HG02970 (cell line): ENCODE measurements at regions not wholly inside any gene's neighbourhood (a gene's known extent, or its start where the extent isn't known, plus 50 kb on each side); places are given as distances from the start of the nearest gene placed in this dataset.

Experiments
- ATAC-seq: cut with Tn5 transposase; IDR thresholded peaks from one replicate; pipeline ENCODE4 v1.9.1; 2021; ENCODE audit warnings: mild to moderate bottlenecking, moderate library complexity, moderate number of reproducible peaks; ENCODE audit not compliant: unreplicated experiment, low FRiP score

DNA sequence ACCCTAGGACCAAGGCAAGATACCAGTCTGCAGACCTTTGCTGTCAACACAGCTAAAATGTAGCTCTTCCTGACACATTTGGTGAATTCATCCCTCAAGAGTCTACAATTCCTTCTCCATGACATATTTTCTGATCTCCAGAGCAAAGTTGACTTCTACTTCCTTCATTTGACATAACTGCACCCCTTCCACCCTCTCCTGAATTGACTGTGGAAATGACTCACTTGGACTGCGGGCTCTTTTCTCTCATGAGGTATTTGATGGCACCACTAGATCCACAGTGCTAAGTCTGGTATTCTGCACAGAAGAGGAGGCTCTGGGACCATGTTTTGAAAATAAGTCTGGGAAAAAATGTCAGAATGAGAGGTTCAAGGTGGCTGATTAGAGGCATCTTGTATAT lies 338.4 kb upstream of the TRPC7 start:
- ATAC-seq: no peak

DNA sequence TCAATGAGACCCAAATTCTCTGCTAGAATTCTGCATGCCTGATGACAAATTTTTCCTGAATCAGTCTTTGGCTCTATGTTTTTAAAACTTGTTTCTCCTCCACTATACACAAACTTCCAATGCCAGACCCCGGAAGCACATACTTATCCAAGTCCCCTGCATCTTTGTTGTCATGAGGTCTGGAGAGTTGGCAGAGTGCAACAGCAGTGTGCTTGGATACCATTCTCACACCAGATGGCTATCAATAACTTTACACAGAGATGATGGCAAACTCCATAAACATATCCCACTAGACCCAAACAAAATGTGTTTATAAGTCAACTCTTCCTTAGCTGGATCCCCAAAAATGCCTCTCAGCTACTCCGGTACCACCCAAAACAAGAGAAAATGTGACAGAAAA lies 337.7 kb upstream of the TRPC7 start:
- ATAC-seq: no peak

DNA sequence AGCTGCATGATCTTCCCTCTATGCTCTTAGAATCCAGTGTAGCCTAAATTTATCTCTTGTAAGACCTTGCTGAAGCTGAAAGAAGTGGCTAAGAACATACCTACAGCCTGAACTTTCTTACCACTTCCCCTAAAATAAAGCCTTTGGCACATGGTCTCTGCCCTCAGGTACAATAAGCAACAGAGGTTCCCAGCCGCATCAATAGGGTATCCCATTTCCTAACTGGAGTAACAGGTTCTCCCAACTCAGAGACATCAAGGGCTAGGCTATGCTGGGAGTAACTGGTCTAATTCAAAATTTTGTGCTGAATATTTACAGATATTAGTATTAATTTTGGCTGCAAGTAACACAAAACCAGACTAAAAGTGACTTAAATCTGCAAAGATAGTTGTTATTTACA lies 335.8 kb upstream of the TRPC7 start:
- no peak for ATAC-seq

DNA sequence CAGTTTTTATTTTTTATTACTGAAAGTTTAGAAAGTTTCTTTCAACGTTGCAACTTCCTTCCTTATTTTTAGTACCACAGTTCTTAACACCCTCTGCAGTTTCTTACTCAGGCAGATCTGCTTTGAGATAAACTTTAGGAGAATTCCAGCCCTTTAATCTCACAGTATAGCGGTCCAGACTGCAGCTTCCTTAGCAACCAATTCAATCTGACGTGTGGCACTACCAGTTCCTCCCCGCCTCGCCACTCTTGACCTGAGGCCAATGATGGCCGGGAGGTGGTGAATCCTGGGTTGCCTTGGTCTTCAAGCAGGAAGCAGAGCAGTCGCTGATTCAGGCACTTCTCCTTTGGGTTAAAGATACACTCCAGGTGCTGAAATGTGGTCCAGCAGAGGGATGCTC lies 334.3 kb upstream of the TRPC7 start:
- ATAC-seq: no peak

DNA sequence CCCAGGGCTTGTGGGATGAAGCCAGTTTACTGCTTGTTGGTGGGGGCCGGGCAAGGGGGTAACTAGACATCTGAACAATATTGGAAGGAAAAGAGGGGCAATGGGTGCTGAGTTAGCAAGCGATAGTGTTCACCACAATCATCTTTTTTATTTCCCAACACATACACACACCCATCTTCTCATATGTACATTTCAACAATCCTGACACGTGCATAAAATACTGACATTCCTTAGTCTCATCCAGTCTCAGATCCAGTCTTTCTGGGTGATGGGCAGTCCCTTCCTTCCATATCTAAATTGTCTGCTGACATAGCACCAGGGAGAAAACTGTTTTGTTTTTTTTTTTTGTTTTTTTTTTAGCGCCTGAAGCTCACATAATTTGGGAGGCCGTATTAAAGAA lies 333.6 kb upstream of the TRPC7 start:
- no peak for ATAC-seq

DNA sequence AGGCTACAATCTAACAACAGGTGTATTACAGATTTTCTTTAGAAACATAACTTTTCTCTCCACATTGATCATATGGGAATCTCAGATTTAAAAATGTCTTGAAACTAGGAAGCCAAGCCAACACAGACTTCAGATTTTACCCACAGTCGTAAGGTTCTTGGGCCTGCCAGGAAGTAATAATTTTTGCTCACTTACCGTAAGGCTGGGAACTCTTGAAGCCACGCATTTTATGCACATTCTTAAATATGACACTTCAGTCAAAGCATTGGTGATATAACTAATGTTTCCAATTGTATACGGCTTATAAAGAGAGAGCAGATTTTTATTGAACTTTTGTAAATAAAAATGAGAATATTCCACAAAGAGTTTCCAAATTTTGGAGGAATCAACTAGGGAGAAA lies 328.9 kb upstream of the TRPC7 start:
- no peak for ATAC-seq

DNA sequence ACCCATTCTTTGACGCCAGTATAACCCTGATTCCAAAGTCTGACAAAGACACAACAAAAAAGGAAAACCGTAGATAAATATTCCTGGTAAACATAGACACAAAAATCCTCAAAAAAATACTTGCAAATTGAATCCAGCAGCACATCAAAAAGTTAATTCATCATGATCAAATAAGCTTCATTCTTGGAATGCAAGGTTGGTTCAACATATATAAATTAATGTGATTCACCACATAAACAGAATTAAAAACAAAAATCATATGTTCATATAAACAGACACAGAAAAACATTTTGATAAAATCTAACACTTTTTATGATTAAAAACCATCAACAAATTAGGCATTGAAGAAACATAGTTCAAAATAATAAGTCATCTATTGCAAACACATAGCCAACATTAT lies 324.2 kb upstream of the TRPC7 start:
- no peak for ATAC-seq

DNA sequence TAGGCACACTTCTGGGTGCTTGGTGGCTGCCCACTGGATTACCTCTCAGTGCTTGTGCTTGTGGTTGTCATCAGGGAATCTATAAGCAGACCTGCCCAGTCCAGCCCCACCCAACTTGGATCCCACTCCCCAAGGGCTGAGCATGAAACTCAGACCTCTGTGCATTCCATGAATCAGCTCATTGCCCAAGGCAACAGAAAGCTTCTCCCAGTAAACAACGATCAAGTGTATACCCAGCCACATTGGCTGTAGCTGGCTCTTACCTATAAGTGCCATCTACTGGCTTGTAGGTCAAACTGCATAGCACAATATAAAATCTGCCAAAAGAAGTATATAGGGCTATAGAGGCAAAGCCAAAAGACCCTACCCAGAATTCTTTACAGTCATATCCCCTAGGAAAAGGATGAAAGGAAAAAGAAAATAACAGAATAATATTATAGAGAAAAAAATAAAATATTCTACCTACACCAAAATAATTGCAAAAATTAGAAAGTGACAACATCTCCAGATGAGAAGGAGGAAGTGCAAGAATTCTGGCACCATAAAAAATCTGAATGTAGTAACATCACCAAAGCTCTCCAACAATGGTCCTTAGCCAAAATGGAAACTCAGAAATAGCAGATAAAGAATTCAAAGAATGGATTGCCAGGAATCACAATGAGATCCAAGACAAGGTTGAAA lies 321.0 kb upstream of the TRPC7 start:
- ATAC-seq: no peak

DNA sequence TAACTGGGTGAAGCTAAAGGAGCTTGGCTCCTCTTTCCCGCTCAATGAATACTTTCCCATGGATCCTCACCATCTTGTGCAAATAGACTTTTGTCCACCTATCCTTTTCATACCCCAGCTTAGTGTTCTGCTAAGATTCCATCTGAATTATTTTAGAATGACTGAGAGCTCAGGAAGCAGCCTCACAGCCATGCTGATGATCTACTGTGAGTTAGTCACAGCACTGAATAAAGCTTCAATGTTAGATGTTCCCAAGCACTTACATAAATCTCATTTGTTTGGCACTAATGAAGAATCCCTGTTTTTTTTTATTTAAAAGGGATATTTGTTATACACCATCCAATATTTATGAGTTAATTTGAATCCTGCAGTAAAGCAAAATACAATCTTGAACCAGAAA lies 317.6 kb upstream of the TRPC7 start:
- no peak for ATAC-seq

DNA sequence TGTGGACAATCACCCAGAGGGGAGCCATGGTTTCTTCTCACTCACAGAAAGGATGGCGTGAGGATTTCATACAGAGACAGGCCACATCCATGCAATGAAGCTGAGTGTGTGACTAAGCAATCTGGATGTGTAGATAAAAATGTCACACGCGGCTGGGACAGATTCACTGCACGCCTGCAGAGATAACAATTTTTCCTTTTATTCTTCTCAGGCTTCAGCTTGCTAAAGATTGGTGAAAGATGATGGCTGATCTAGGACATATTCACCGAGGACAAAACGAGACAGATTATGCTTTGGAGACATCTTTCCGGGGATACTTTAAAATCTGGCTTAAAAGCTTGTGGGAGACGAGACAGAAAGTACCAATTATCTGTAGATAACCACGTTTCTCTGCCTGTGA lies 313.9 kb upstream of the TRPC7 start:
- no peak for ATAC-seq

DNA sequence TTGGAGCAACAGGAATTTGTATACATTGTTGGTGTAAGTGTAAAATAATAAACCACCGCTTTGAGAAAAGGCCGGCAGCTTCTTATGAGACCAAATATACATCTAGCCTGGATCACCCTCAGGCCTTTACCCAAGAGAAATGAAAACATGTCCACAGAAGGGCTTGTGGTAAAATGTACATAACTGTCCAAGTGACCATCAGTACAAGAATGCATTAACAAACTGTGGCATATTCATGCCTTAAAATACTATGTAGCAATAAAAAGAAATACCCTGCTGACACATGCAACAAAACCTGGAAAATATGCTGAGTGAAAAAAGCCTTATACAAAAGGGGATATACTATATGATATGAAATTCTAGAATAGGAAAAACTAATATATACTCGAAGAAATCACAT lies 311.9 kb upstream of the TRPC7 start:
- ATAC-seq: no peak

DNA sequence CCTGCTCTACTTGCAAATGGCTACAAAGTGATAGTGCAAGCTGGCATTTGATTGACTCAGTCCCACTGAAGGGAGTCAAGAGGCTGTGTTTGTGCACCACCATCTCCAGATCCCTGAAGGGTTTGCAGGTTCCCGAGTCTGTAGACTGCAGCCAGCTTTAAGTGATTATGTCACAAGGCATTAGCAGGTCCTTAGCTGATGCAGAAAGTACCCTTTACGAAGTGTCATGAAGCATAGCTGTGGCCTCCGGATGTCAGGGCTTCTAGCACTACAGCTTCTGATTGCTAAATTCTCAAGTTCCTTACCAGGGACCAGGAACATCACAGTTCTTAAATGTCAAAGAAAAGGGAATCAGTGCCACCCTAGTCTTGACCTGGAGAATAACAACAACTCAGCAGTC lies 311.3 kb upstream of the TRPC7 start:
- no peak for ATAC-seq

DNA sequence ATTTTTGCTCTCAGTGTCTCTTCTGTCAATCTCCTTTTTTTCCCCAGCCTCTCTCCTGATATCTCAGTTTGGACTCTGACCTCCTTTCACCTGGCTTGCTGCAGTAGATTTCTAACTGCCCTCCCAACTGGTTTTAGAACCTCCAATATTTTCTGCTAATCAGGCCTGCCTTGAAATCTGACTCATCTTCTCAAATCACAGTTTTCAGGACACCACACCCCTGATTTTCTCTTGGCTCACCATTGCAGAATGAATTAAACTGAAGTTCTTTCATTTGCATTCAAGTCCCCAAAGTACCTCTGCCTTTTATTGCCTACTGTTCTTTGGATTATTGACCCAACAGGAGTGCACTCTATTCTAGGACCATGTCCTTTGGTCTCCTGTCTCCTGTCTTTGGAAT lies 310.4 kb upstream of the TRPC7 start:
- no peak for ATAC-seq

DNA sequence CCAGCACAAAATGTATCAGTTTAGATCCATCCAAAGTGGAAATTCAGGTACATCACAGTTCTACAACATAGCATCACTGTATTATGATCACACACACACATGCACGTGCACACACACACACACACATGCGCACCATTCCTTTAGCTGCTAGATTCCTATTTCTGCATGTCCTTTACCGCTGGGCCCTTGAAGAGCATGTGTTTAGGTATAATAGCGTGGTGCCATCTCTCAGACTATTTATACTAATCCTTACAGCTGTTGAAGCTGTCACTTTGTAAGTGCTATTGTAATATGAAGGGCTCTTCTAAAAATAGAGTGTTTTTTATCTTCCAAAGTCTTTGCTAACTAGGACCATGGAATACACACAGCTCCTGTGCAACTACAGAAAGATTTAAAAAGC lies 308.8 kb upstream of the TRPC7 start:
- ATAC-seq: no peak

DNA sequence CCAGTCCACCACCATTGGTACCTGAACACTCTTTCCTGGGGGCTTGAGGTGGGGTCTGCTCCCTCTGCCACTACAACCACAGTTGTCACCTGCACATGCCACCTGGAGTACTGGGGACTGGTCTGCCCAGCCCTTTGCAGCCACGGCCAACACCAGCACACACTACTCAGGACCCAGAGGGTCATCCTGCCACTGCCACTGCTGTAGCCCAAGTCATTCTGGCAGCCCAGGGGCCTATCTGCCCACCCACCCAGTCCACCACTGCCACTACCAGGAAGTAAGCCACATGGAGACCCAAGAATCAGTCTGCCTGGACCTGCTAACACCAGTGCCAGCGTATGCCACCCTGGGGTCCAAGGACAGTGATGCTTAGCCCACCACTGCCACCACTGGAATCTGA lies 302.4 kb upstream of the TRPC7 start:
- no peak for ATAC-seq

DNA sequence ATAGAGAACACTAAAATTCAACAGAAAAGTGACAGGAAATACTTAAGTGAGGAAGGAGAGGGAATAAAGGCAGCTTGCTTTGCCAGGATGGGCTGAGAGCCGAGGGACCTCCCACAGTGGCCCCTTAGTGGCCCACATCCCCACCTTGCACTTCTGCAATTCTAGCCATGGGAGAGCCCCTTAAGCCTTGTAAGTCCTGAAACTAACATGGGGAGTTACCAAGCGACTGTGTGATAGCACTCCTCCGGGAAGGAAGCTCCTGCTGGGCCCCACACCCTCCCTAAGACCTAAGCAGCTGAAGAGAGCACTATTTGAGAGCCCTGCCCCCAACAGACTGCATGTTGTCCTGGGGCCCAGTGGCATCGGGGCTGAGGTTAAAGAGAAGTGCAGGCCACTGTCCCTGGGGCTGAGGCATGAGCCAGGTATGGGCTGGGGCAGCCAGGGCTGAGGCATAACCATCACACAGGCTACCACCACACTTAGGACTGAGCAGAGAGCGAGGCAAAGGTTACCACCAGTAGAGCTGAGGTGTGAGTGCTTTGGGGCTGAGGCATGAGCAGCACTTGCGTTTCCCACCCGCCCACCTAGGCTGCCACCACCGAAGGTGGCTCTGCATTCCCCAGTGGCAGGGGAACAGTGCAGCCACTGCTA lies 301.8 kb upstream of the TRPC7 start:
- ATAC-seq: no peak

DNA sequence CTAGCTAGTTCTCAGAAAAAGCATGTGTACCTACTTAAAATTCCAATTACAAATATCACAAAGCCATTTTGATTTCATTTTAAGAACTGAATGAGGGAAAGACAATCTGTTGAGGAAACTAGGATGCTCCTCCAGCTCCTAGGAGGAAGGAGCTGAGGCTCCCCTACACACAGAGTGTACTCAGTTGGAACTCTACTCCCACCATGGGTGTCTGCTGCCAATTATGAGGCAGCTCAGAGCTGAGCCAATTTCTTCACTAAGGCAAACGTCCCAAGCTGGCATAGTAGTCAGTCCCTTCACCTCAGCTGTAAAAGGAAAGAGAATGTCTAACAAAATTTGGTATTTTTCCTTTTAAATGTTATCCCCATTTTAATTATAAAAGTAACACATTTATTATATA lies 300.0 kb upstream of the TRPC7 start:
- ATAC-seq: no peak

DNA sequence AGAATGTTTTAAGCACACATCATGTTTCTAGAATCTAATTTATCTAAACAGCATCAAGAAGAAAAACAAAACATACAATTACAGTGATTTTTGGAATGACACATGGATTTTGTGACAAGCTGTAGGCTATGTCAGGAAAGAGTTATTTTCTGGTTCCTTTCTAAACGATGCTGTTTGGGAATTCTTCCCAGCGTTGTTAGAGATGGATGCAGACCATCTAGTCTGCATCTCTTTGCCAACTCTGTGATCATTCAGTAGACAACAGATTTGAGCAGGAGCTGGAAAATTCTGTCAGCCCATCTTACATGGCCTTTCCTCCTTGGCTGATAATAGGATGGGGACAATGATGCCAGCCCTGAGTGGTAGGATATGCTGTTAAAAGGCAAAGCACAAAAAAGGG lies 295.7 kb upstream of the TRPC7 start:
- ATAC-seq: no peak

DNA sequence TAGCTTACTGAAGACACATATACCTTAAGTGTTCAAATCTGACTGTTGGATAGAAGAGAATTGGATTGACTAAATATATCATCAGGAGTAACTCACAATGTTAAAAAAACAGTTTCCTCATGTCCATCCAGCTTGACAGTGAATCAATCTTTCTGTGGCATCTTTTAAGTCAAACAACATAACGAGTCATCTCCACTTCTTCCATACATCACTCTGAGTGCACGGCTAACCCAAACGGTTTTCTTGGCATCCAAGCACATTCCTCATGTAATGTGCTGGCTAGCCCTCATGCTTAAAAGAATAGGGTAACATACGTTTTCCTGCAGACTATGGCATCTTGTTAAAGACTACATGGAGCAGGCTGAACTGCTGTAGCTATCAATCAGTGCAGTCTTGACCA lies 291.5 kb upstream of the TRPC7 start:
- no peak for ATAC-seq

DNA sequence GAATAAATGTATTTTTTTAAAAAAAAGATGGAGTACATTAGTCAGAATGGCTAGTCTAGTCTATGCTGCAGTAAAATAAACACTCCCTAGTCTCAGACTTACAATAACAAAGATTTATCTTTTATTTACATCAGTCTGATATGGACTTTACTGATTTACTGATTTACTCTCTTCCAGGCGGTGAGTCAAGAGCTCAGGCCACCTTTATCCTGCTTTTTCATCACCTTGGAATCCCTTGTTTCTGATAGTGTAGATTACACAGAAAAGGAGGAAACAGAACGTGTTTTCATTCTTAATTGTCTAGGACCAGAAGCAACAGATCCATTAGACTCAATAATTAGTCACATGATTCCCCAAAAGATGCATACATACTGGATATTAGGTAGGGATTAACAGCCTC lies 290.1 kb upstream of the TRPC7 start:
- ATAC-seq: no peak

DNA sequence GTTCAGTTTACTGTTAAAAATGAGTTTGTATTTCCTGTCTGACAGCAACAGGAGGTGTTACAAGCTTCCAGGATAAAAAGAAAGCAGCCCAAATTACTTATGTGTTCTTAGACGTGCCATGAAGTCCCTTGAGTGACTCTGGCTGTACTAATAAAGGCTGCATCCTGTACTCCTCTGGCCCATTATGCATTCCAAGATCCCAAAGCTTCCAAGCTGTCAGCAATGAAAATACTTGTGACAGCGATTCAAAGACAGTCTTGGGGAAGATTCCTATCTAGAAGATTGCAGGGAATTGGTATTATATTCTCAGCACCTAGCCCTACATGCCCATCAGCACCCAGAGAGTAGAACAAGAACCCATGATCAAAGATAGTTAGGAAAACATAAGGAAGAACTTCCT lies 281.6 kb upstream of the TRPC7 start:
- no peak for ATAC-seq

DNA sequence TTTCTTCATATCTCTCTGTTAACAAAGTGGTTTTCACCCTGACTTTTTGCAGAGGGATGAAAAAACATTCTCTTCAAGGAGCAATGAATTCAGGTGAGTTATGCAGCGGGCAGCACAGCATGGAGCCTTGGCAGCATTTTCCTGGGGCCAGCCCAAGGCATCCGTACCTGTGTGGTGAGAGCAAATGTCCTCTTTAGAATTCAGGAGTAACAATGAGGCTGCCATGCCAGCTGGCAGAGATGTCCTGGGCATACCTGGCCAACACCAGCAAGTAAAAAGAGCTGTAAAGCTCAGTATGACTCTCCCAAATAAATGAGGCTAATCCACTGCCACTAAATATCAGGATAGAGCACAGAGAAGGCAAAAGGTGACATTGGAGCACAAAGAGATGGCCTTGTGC lies 277.6 kb upstream of the TRPC7 start:
- ATAC-seq: no peak

DNA sequence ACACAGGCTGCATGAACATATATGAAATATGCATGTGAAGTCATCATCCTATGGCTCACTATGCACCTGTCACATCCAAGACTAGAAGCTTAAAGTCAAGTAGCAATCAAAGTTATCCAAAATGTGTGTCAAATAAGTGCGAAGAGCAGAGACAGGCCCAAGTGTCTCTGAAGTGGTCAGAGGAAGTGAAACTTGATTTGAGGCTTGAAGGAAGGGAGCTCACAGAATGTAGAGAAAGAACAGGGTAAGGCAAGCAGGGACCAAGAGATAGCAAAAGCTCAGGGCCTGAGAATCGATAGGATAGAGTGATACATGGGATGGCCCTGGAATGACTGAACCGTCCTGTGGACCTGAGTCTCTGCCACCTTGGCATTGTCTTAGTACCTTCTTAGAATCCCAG lies 274.3 kb upstream of the TRPC7 start:
- no peak for ATAC-seq
